ENCODE measurements at regions not wholly inside any gene's neighbourhood (a gene's known extent, or its start where the extent isn't known, plus 50 kb on each side); places are given as distances from the start of the nearest gene placed in this dataset.

DNA sequence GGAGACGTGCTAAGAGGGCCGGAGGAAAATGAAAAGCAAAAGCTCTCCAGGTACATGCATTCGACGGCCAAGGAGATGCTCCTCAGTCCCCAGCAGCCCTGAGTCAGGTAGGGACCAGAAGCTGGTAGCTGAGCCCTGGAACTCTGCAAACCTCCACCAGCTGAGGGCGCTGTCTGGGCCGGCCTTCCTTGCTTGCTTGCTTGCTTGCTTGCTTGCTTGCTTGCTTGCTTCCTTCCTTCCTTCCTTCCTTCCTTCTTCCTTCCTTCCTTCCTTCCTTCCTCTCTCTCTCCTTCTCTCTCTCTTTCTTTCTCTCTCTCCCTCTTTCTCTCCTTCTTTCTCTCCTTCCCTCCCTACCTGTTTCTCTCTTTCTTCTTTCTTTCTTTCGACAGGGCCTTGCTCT lies 94.6 kb upstream of the RASGRF1 start:
- H3K4me3 ChIP-seq, result no peak overlapping the region
- H3K4me1 ChIP-seq, result no peaks in the 10 kb centered on the region
- H3K36me3 ChIP-seq, result no peaks in the 10 kb centered on the region
- H3K27ac ChIP-seq, result no peak overlapping the region
- TF ChIP-seq, protein P1, sequence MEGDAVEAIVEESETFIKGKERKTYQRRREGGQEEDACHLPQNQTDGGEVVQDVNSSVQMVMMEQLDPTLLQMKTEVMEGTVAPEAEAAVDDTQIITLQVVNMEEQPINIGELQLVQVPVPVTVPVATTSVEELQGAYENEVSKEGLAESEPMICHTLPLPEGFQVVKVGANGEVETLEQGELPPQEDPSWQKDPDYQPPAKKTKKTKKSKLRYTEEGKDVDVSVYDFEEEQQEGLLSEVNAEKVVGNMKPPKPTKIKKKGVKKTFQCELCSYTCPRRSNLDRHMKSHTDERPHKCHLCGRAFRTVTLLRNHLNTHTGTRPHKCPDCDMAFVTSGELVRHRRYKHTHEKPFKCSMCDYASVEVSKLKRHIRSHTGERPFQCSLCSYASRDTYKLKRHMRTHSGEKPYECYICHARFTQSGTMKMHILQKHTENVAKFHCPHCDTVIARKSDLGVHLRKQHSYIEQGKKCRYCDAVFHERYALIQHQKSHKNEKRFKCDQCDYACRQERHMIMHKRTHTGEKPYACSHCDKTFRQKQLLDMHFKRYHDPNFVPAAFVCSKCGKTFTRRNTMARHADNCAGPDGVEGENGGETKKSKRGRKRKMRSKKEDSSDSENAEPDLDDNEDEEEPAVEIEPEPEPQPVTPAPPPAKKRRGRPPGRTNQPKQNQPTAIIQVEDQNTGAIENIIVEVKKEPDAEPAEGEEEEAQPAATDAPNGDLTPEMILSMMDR (IDR thresholded peaks at IDR 0.05), result no peak
- no peak for DNase-seq (ENCODE audit: low spot score)
- H3K9me3 ChIP-seq, result no peaks in the 10 kb centered on the region
- H3K27me3 ChIP-seq, result no peaks in the 10 kb centered on the region

DNA sequence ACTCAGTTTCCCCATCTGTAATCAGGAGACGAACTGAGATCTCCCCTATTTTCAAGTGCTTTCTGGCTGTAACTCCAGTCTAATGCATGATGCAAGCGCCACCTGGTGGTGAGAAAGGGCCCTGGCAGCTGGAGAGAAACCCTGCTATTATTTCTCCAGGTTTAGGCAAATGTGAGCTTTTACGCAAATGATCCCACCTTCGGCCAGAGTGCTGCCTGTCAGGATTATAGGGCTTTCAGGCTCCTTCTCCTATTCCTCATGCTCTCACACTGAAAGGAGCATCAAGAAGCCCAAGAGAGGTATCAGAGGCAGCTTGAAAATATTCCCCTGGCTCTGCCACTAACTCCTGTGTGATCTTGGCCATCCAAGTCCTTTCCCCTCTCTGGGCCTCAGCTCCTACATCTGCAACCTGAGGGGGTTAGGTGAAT lies 93.9 kb upstream of the RASGRF1 start:
- no peak overlapping the region for H3K4me3 ChIP-seq
- TF ChIP-seq, protein P1 (IDR thresholded peaks at IDR 0.05), result peak; percentile 92 to 98
- H3K27ac ChIP-seq, result no peak overlapping the region
- DNase-seq (ENCODE audit: low spot score), result peak; percentile 84
- no peaks in the 10 kb centered on the region for H3K36me3 ChIP-seq
- no peaks in the 10 kb centered on the region for H3K4me1 ChIP-seq
- H3K27me3 ChIP-seq, result no peaks in the 10 kb centered on the region
- H3K9me3 ChIP-seq, result no peaks in the 10 kb centered on the region

DNA sequence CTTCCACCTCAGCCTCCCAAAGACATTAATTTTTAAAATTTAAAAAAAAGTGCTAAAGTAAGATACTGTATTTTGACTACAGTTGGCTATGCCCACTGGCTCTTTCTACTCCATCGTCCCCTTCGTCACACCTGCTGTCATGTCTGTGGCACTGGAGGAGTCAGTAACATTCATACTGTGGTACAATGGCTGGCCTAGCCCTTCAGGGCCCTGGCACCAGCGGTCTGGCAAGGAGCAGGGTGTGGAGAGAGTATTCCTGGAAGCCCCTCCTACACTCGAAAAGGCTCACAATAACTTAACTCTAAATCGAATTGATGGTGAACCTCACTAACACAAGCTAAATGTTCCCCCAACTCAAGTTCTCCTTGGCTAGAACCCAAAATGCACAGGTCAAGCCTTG lies 89.7 kb upstream of the RASGRF1 start:
- DNase-seq (ENCODE audit: low spot score), result no peak
- Histone ChIP-seq H3K4me1 (no peaks in the 10 kb centered on the region), H3K4me3 (no peak overlapping the region), H3K9me3 (no peaks in the 10 kb centered on the region), H3K36me3 (no peaks in the 10 kb centered on the region), H3K27ac (no peak overlapping the region), H3K27me3 (no peaks in the 10 kb centered on the region)
- TF ChIP-seq, protein P1 (IDR thresholded peaks at IDR 0.05), result no peak

DNA sequence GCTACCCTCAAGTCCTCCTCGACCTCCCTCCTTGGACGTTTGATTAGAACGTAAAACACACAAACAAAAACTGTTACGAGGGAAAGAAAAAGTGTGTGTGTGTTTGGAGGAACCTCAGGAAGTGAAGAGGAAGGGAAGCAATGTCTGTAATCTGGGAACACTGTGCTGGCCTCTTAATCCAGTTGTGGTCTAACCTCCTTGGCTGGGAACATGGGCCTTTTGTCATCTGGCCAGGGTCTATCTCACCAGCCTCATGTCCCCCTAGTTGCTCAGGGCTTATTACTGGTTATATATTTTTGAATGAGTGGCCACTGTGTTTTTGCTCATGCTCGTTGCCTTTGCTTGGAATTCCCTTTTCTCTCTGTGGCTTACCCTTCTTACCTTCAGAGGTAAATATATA lies 89.0 kb upstream of the RASGRF1 start:
- TF ChIP-seq, protein P1 (IDR thresholded peaks at IDR 0.05), result no peak
- H3K36me3 ChIP-seq, result no peaks in the 10 kb centered on the region

DNA sequence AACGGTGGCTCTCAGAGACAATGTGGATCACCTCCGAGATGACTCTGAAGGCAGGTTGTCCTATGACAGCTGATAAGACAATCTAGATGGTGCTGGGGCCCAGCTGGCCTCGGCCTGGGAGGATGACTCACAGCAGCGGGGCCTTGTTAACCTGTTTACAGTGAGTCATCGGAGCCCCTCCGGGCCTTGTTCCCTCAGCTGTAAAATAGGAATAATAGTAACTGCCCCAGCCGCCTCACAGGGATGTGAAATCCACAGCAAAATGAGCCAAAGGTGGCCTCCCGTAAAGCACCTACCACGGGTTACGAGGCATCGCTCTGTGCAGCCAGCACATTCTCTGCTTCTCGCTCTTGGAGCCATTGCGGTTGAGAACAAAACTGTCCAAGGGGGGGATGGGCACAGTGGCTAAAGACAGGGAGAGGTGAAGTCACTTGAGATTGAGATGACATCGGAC lies 88.6 kb upstream of the RASGRF1 start:
- H3K36me3 ChIP-seq, result no peaks in the 10 kb centered on the region
- no peak for DNase-seq (ENCODE audit: low spot score)
- no peaks in the 10 kb centered on the region for H3K4me1 ChIP-seq
- H3K4me3 ChIP-seq, result no peak overlapping the region
- H3K27ac ChIP-seq, result no peak overlapping the region
- H3K9me3 ChIP-seq, result no peaks in the 10 kb centered on the region
- no peaks in the 10 kb centered on the region for H3K27me3 ChIP-seq
- TF ChIP-seq, protein P1 (IDR thresholded peaks at IDR 0.05), result no peak

More for the DNA sequence above, 89.0 kb upstream of the RASGRF1 start:
- Histone ChIP-seq H3K27ac (no peak overlapping the region), H3K9me3 (no peaks in the 10 kb centered on the region), H3K4me1 (no peaks in the 10 kb centered on the region), H3K27me3 (no peaks in the 10 kb centered on the region), H3K4me3 (no peak overlapping the region)
- no peak for DNase-seq (ENCODE audit: low spot score)

DNA sequence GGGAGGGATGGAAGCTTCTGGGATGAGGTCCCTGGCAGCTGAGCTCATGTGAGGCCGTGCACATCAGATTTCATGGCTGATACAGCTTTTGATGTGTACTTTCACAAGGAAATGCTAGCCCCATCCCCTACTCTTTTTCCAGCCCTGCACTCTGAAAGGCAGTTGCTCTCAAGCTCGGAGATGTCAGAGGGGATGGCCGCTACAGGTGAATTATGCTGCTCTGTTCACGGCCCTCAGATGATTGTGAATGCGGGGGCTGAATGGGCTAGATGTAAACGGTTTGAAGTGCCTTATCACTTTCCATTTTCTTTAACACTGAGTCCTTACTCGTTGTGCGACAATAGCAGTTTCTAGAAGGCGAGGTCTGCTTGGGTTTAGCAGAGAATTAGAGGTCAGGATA lies 88.0 kb upstream of the RASGRF1 start:
- DNase-seq (ENCODE audit: low spot score), result no peak
- H3K36me3 ChIP-seq, result no peaks in the 10 kb centered on the region
- no peak overlapping the region for H3K27ac ChIP-seq
- TF ChIP-seq, protein P1 (IDR thresholded peaks at IDR 0.05), result no peak
- H3K4me3 ChIP-seq, result no peak overlapping the region
- H3K4me1 ChIP-seq, result no peaks in the 10 kb centered on the region
- H3K27me3 ChIP-seq, result no peaks in the 10 kb centered on the region
- no peaks in the 10 kb centered on the region for H3K9me3 ChIP-seq

Data from right atrium auricular region (tissue), 2 donors.